ENCODE measurements at regions not wholly inside any gene's neighbourhood (a gene's known extent, or its start where the extent isn't known, plus 50 kb on each side); places are given as distances from the start of the nearest gene placed in this dataset.

GRCh38 chr9:101792475-101792874, 54.0 kb upstream of the GRIN3A start:
- TF ChIP-seq CTCF (conservative IDR thresholded peaks at IDR 0.05; ENCODE audit: low read depth, low read length) (no peak), EZH2 (IDR thresholded peaks at IDR 0.05; ENCODE audit: borderline replicate concordance, low read depth, low read length, poor library complexity, severe bottlenecking) (no peak)
